Lower leg skin (tissue), 4 donors: ENCODE measurements at regions not wholly inside any gene's neighbourhood (a gene's known extent, or its start where the extent isn't known, plus 50 kb on each side); places are given as distances from the start of the nearest gene placed in this dataset.

ENCODE experiments used
- DNase-seq, 2 donors: peaks; one replicate each; pipeline ENCODE4 v3.0.0-alpha.2; 2019; ENCODE audit warnings: low spot score in 2 of 2
- H3K4me3 ChIP-seq: fragments of 200-600 bp; sonication (generic); 2 replicates; pipeline ENCODE4 v1.5.1; 2017; ENCODE audit warnings: mild to moderate bottlenecking, low read depth; ENCODE audit not compliant: poor library complexity, severe bottlenecking
- CTCF ChIP-seq, 3 donors: fragments of 450-650 bp; IDR thresholded peaks; one replicate each; pipeline ENCODE4 v1.5.1; 2016; ENCODE audit warnings: antibody characterized with exemption in 3 of 3, mild to moderate bottlenecking in 3 of 3, moderate library complexity in 2 of 3
- POLR2A ChIP-seq, 2 donors: fragments of 450-650 bp; IDR thresholded peaks; one replicate each; pipeline ENCODE4 v1.6.1; 2016 to 2017; ENCODE audit warnings: antibody characterized with exemption in 2 of 2, mild to moderate bottlenecking in 1 of 2, moderate library complexity in 1 of 2
- WGBS, 2 donors: methylation state at CpG; one replicate each; pipeline ENCODE4 v1.1.5; 2018; 5-methylcytosine and 5-hydroxymethylcytosine counted together
- intact Hi-C: fragments of 100-400 bp; cut with DNase I; formaldehyde crosslinking; loops from one replicate; pipeline ENCODE4 v1.15.0; 2023; ENCODE audit warnings: low total_unique reads

GRCh38 chr13:88000239-88000638, 329.1 kb downstream of the SLITRK5 start:
- no peak overlapping the region for H3K4me3 ChIP-seq
- no peak for DNase-seq
- 91 to 100% methylated on average over 2 to 3 of the region's 3 CpGs for WGBS, 2 donors
- intact Hi-C loops: no loop called here
- TF ChIP-seq CTCF (IDR thresholded peaks at IDR 0.05): no peak
- no peak for TF ChIP-seq POLR2A (IDR thresholded peaks at IDR 0.05)

GRCh38 chr13:88000787-88001186, 329.6 kb downstream of the SLITRK5 start:
- WGBS, 2 donors: 63 to 77% methylated on average over 2 of the region's 2 CpGs
- H3K4me3 ChIP-seq: no peak overlapping the region
- intact Hi-C loops: no loop called here
- no peak for DNase-seq
- TF ChIP-seq CTCF (IDR thresholded peaks at IDR 0.05): no peak
- no peak for TF ChIP-seq POLR2A (IDR thresholded peaks at IDR 0.05)

GRCh38 chr13:88005188-88005587, 334.0 kb downstream of the SLITRK5 start:
- intact Hi-C loops: no loop called here
- WGBS, 2 donors: 80 to 89% methylated on average over 2 of the region's 2 CpGs
- no peak for DNase-seq
- TF ChIP-seq POLR2A (IDR thresholded peaks at IDR 0.05) (no peak), CTCF (IDR thresholded peaks at IDR 0.05) (no peak)
- H3K4me3 ChIP-seq: no peak overlapping the region

- H3K4me3 ChIP-seq: no peak overlapping the region
- TF ChIP-seq POLR2A (IDR thresholded peaks at IDR 0.05) (no peak), CTCF (IDR thresholded peaks at IDR 0.05) (no peak)
- 73 to 78% methylated on average over 2 of the region's 2 CpGs for WGBS, 2 donors
- intact Hi-C loops: no loop called here
- no peak for DNase-seq
These were observed 343.4 kb downstream of the SLITRK5 start for GRCh38 chr13:88014527-88014926.

GRCh38 chr13:88022431-88023208, 351.4 kb downstream of the SLITRK5 start:
- intact Hi-C loops: no loop called here
- no peak for TF ChIP-seq POLR2A (IDR thresholded peaks at IDR 0.05)
- TF ChIP-seq CTCF (IDR thresholded peaks at IDR 0.05): no peak
- DNase-seq: no peak
- WGBS, 2 donors: 59 to 69% methylated on average over 3 of the region's 3 CpGs
- no peak overlapping the region for H3K4me3 ChIP-seq

GRCh38 chr13:88026241-88026640, 355.1 kb downstream of the SLITRK5 start:
- WGBS, 2 donors: 35 to 68% methylated on average over 1 of the region's 1 CpG
- TF ChIP-seq CTCF (IDR thresholded peaks at IDR 0.05): no peak
- TF ChIP-seq POLR2A (IDR thresholded peaks at IDR 0.05): no peak
- no peak overlapping the region for H3K4me3 ChIP-seq
- intact Hi-C loops: no loop called here
- no peak for DNase-seq
